ENCODE measurements at regions not wholly inside any gene's neighbourhood (a gene's known extent, or its start where the extent isn't known, plus 50 kb on each side); places are given as distances from the start of the nearest gene placed in this dataset.

- ChIA-PET POLR2A (no interaction called here), CTCF (ENCODE audit: unreplicated experiment) (no interaction called here)
- Histone ChIP-seq H3K79me2 (ENCODE audit: insufficient read depth, low read depth, low read length) (no peaks in the 10 kb centered on the region), H3K9me2 (ENCODE audit: insufficient read depth, low read length) (no peaks in the 10 kb centered on the region), H3K4me3 (ENCODE audit: low read depth, low read length, poor library complexity, severe bottlenecking) (no peak overlapping the region), H3K9me3 (ENCODE audit: low read length) (no peaks in the 10 kb centered on the region), H3K27ac (ENCODE audit: low read depth, low read length, poor library complexity, severe bottlenecking) (no peak overlapping the region), H3K4me1 (ENCODE audit: insufficient read depth, low read length, poor library complexity, severe bottlenecking) (no peaks in the 10 kb centered on the region), H3K36me3 (ENCODE audit: insufficient read depth, low read length) (no peaks in the 10 kb centered on the region), H4K20me1 (ENCODE audit: insufficient read depth, low read length) (no peaks in the 10 kb centered on the region), H2AFZ (ENCODE audit: low read length) (no peak overlapping the region), H3K4me2 (ENCODE audit: low read length) (no peak overlapping the region)
- intact Hi-C loops (cut with micrococcal nuclease; ENCODE audit: unreplicated experiment): no loop called here
- no peak for DNase-seq (ENCODE audit: low spot score)
- no TSS peak for BruUV-seq (replicated peaks)
- no peak for TF ChIP-seq EZH2phosphoT487 (IDR thresholded peaks at IDR 0.05; ENCODE audit: borderline replicate concordance, low read depth, low read length)
- TF ChIP-seq, protein P1, sequence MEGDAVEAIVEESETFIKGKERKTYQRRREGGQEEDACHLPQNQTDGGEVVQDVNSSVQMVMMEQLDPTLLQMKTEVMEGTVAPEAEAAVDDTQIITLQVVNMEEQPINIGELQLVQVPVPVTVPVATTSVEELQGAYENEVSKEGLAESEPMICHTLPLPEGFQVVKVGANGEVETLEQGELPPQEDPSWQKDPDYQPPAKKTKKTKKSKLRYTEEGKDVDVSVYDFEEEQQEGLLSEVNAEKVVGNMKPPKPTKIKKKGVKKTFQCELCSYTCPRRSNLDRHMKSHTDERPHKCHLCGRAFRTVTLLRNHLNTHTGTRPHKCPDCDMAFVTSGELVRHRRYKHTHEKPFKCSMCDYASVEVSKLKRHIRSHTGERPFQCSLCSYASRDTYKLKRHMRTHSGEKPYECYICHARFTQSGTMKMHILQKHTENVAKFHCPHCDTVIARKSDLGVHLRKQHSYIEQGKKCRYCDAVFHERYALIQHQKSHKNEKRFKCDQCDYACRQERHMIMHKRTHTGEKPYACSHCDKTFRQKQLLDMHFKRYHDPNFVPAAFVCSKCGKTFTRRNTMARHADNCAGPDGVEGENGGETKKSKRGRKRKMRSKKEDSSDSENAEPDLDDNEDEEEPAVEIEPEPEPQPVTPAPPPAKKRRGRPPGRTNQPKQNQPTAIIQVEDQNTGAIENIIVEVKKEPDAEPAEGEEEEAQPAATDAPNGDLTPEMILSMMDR (conservative IDR thresholded peaks at IDR 0.05; ENCODE audit: low read length): no peak
Measured at GRCh38 chr4:114364857-114365256, 233.8 kb upstream of the UGT8 start.

GRCh38 chr4:114365591-114365990, 233.0 kb upstream of the UGT8 start:
- TF ChIP-seq, protein P1 (conservative IDR thresholded peaks at IDR 0.05; ENCODE audit: low read length): no peak
- TF ChIP-seq EZH2phosphoT487 (IDR thresholded peaks at IDR 0.05; ENCODE audit: borderline replicate concordance, low read depth, low read length): no peak
- Histone ChIP-seq H3K9me2 (ENCODE audit: insufficient read depth, low read length) (no peaks in the 10 kb centered on the region), H3K4me2 (ENCODE audit: low read length) (no peak overlapping the region), H2AFZ (ENCODE audit: low read length) (no peak overlapping the region), H3K79me2 (ENCODE audit: insufficient read depth, low read depth, low read length) (no peaks in the 10 kb centered on the region), H3K4me3 (ENCODE audit: low read depth, low read length, poor library complexity, severe bottlenecking) (no peak overlapping the region), H4K20me1 (ENCODE audit: insufficient read depth, low read length) (no peaks in the 10 kb centered on the region), H3K9me3 (ENCODE audit: low read length) (no peaks in the 10 kb centered on the region), H3K36me3 (ENCODE audit: insufficient read depth, low read length) (no peaks in the 10 kb centered on the region), H3K27ac (ENCODE audit: low read depth, low read length, poor library complexity, severe bottlenecking) (no peak overlapping the region), H3K4me1 (ENCODE audit: insufficient read depth, low read length, poor library complexity, severe bottlenecking) (no peaks in the 10 kb centered on the region)
- no TSS peak for BruUV-seq (replicated peaks)
- ChIA-PET POLR2A (interaction anchor here (1.0 kb wide), 1 partner anchor 17 kb away, joined by 3 read pairs; no protein-coding TSS in a partner anchor), CTCF (ENCODE audit: unreplicated experiment) (no interaction called here)
- intact Hi-C loops (cut with micrococcal nuclease; ENCODE audit: unreplicated experiment): no loop called here
- DNase-seq (ENCODE audit: low spot score): no peak

DNA sequence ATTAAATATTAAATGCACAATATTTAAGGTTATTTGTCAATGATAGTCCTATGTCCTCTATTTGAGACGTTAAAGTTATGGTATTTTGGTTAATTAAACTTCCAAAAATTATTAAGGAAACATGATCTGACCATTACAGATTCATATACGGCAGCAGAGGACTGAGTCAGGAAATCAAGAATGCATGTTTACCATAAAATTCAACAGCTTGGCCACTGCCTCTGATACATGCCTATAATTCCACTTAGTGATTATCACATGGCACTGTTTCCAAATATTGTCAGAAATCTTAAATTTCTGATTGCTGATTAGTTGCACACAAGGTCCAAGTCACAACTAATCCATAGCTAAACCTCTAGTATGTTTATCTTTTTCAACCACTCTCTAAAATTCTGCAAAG, 232.2 kb upstream of the UGT8 start:
- POLR2A ChIA-PET: no interaction called here
- BruUV-seq (replicated peaks): no TSS peak
- intact Hi-C loops (cut with micrococcal nuclease; ENCODE audit: unreplicated experiment): no loop called here

More for the DNA sequence above, 232.2 kb upstream of the UGT8 start:
- H3K9me2 ChIP-seq (ENCODE audit: insufficient read depth, low read length): no peaks in the 10 kb centered on the region
- H3K4me2 ChIP-seq (ENCODE audit: low read length): no peak overlapping the region
- no peak overlapping the region for H2AFZ ChIP-seq (ENCODE audit: low read length)
- DNase-seq (ENCODE audit: low spot score): no peak
- no peaks in the 10 kb centered on the region for H3K4me1 ChIP-seq (ENCODE audit: insufficient read depth, low read length, poor library complexity, severe bottlenecking)
- no peak overlapping the region for H3K27ac ChIP-seq (ENCODE audit: low read depth, low read length, poor library complexity, severe bottlenecking)
- CTCF ChIA-PET (ENCODE audit: unreplicated experiment): no interaction called here
- no peaks in the 10 kb centered on the region for H4K20me1 ChIP-seq (ENCODE audit: insufficient read depth, low read length)
- no peaks in the 10 kb centered on the region for H3K79me2 ChIP-seq (ENCODE audit: insufficient read depth, low read depth, low read length)
- TF ChIP-seq, protein P1 (conservative IDR thresholded peaks at IDR 0.05; ENCODE audit: low read length): no peak
- TF ChIP-seq EZH2phosphoT487 (IDR thresholded peaks at IDR 0.05; ENCODE audit: borderline replicate concordance, low read depth, low read length): no peak
- H3K36me3 ChIP-seq (ENCODE audit: insufficient read depth, low read length): no peaks in the 10 kb centered on the region
- H3K4me3 ChIP-seq (ENCODE audit: low read depth, low read length, poor library complexity, severe bottlenecking): no peak overlapping the region
- no peaks in the 10 kb centered on the region for H3K9me3 ChIP-seq (ENCODE audit: low read length)

Data from OCI-LY7 (cell line).